ENCODE measurements at regions not wholly inside any gene's neighbourhood (a gene's known extent, or its start where the extent isn't known, plus 50 kb on each side); places are given as distances from the start of the nearest gene placed in this dataset.

DNA sequence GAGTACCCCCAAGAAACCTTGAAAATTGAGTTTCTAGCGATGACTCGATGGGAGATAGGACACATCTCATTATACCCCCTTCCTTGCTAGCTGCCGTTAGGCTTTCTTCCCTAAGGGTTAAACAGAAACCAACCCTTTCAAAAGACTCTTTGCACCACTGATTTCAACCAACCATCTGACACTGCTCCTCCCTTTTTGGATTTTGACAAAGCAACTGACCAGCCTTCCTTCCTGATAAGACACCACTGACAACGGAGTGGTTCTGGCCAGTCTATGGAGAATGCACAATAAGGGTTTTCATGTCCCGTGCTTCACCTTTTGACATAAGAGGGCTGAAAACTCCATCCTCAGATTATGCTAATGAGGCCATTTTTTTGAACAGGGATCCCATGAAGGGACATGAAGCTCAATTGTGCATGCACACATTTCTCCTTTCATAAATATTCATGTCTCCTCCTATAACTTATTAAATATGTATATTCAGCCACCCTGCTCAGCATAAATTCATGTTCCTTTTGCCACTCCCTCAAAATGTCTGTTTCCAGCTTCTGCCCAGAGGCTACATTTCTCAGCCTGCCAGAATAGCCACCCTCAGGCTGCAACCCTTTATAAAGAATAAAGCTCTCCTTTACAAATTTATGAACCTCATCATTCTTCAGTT lies 52.8 kb upstream of the SLC35F5 start:
- no peaks in the 10 kb centered on the region for H3K36me3 Mint-ChIP-seq
- no peak overlapping the region for H3K27ac Mint-ChIP-seq
- ATAC-seq (no peak), DNase-seq (ENCODE audit: low spot score in 2 of 2) (no peak)
- no peaks in the 10 kb centered on the region for H3K9me3 Mint-ChIP-seq

GRCh38 chr2:113807721-113808120 lies 51.3 kb upstream of the SLC35F5 start:
- no peak overlapping the region for H3K27ac Mint-ChIP-seq
- no peaks in the 10 kb centered on the region for H3K9me3 Mint-ChIP-seq
- H3K36me3 Mint-ChIP-seq, result no peaks in the 10 kb centered on the region
- no peak for ATAC-seq
- no peak for DNase-seq (ENCODE audit: low spot score in 2 of 2)

DNA sequence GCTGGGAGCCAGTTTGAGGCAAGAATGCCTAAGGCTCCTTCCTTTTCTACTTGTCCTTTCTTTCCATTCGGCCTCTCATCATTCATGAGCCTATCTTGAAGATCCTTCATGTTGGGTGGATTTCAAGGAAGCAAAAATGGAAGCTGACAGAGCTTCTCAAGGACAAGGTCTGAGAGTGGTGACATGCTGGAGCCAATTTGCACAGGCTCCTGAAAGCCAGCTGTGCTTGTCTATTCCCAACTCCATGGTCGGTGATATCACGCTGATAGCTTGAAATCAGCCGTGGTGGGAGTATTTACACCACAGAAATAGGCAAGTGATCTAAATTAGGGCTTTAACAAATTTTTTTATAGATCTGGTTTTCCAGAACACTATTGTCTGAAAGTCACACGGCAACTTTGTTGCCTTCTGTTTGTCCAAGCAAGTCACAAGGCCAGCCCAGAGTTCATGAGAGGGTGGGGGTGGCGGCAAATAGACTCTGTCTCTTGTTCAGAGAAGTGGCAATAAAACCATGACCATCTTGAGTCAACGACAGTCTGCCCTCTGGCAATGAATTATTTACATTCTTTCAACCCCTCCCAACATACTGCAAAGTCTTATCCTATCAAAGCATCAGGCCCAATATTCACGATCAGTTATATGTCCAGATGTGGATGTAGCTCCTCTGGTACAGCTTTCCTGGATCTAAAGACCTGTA lies 49.9 kb upstream of the SLC35F5 start:
- H3K9me3 Mint-ChIP-seq, result no peaks in the 10 kb centered on the region
- ATAC-seq (no peak), DNase-seq (ENCODE audit: low spot score in 2 of 2) (no peak)
- no peak overlapping the region for H3K27ac Mint-ChIP-seq
- H3K36me3 Mint-ChIP-seq, result no peaks in the 10 kb centered on the region
